Spinal cord (tissue), 9 donors: ENCODE measurements at regions not wholly inside any gene's neighbourhood (a gene's known extent, or its start where the extent isn't known, plus 50 kb on each side); places are given as distances from the start of the nearest gene placed in this dataset.

Experiments
- DNase-seq, 6 donors: peaks; one replicate each; pipeline versions ENCODE4 v3.0.0 to v3.0.0-alpha.2; 2013 to 2015; ENCODE audit warnings: low spot score in 6 of 6, low read depth in 4 of 6
- H3K27ac ChIP-seq: one replicate; pipeline ENCODE4 v1.5.1; 2013; ENCODE audit warnings: low read depth, low read length, control low read depth
- H3K27me3 ChIP-seq: one replicate; pipeline ENCODE4 v1.6.1; 2013; ENCODE audit warnings: low read length; ENCODE audit not compliant: control insufficient read depth, insufficient read depth
- H3K36me3 ChIP-seq: one replicate; pipeline ENCODE4 v1.6.1; 2013; ENCODE audit warnings: low read length; ENCODE audit not compliant: control insufficient read depth, insufficient read depth
- H3K4me1 ChIP-seq: one replicate; pipeline ENCODE4 v1.6.1; 2013; ENCODE audit warnings: low read length; ENCODE audit not compliant: control insufficient read depth, insufficient read depth
- H3K4me3 ChIP-seq: one replicate; pipeline ENCODE4 v1.5.1; 2013; ENCODE audit warnings: low read depth, low read length, control low read depth
- H3K9me3 ChIP-seq: one replicate; pipeline ENCODE4 v1.6.1; 2013; ENCODE audit warnings: low read length; ENCODE audit not compliant: control insufficient read depth, insufficient read depth
- WGBS: methylation state at CpG from one replicate; pipeline ENCODE4 v1.1.5; 2013; ENCODE audit warnings: missing lambda C conversion rate; ENCODE audit not compliant: insufficient coverage; 5-methylcytosine and 5-hydroxymethylcytosine counted together
- donor health status: healthy.

DNA sequence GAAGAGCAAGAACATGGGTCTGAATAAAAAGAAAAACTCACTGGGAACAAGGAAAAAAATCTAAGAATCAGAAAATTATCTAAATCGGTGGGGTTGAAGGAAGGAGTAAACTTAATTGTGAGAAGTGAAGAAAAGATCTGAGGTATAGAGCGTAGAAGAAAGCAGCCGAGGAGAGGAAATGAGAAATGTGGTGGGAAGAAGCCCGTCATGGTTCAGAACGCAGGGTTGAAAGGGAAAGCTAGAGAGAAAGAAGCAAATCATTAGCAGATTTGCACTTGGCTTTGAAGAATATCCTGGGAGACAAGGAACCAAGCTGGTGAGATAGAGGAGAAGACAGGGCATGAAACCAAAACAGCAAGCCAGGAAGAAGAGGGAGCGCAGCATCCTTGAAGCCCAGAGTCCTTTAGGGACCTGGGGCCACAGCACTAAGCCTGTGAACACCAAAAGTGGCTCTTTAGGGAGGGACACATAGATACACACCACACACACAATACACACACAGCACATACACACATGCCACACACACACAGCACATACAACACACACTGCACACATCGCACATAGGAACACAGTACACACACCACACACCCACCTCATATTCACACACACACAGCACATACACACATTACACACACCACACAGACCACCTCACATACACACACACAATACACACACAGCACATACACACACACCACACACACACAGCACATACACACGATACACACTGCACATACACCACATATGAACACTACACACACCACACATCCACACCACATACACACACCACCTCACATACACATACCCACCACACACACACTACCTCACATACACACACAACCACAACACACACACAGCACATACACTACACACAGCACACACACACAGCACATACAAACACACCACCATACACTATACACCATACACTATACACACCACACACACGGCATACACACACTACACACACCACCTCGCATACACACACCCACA is 274.6 kb downstream of the ETAA1 start:
- no peak for DNase-seq
- Histone ChIP-seq H3K9me3 (no peaks in the 10 kb centered on the region), H3K36me3 (no peaks in the 10 kb centered on the region), H3K4me3 (no peak overlapping the region), H3K4me1 (no peaks in the 10 kb centered on the region), H3K27me3 (no peaks in the 10 kb centered on the region), H3K27ac (no peak overlapping the region)
- WGBS = 90% methylated on average over 9 of the region's 10 CpGs

DNA sequence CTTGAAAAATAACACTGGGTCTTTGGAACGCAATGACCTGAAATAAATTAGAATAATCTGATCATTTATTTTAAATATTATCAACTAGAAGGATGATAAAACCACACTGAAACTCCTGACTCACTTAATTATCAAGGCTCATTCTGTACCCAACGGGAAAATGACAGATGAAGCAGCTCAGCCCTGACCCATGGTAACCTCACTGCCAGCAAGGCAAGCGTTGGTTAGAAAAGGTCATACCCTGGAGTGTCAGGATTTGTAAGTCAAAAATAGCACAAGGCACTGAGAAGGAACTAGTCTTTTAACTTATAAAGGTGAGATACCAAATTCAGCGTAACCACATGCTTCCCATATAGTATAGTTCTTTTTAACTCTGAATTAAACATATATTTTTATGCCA is 277.5 kb downstream of the ETAA1 start:
- H3K4me3 ChIP-seq = no peak overlapping the region
- no peaks in the 10 kb centered on the region for H3K4me1 ChIP-seq
- no peaks in the 10 kb centered on the region for H3K36me3 ChIP-seq
- 78% methylated on average over 2 of the region's 4 CpGs for WGBS
- no peaks in the 10 kb centered on the region for H3K27me3 ChIP-seq
- DNase-seq = no peak
- H3K27ac ChIP-seq = no peak overlapping the region
- H3K9me3 ChIP-seq = no peaks in the 10 kb centered on the region

DNA sequence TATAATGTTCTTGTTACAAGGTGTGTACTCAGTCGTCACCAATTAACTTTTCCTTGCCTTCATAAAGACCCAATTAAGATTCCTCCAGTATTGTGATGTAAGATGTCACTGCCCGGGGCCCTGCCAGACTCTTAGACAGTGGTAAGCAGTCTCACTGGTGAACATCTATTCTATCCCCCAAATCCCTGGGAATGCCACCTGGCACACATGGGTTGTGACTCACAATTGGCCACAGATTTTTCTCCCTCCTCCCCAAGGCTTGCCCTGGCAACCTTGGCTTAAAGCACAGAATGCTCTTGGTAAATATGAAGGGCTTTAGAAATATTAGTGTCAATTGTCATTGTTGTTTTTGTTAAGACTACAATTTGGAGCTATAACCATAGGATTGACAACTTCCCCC is 287.9 kb downstream of the ETAA1 start:
- no peaks in the 10 kb centered on the region for H3K36me3 ChIP-seq
- peak in 1 of 6 donors; percentile 10 for DNase-seq
- WGBS = 67% methylated on average over 1 of the region's 2 CpGs

DNA sequence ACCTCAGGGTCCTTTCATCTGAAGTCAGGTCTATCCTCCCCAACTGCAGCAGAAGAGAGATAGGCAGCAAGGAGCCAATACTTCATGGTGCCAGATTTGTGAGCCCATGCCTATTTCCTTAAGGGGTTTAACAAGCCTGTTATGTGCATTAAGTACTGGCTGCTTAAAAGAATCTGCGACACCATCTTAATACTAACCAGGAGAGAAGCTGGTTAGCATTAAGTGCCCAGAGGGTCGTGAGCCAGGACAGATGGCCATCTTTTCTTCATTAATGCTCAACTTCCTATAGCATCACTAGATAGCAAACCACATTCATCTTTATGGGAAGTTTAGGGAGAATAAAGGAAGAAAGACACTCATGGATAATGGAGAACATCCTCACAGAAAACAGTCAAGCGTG is 289.1 kb downstream of the ETAA1 start:
- no peak for DNase-seq
- no peak overlapping the region for H3K4me3 ChIP-seq
- WGBS = no CpG with 5 or more reads among the region's 3 CpGs
- H3K9me3 ChIP-seq = no peaks in the 10 kb centered on the region
- no peaks in the 10 kb centered on the region for H3K4me1 ChIP-seq
- H3K27ac ChIP-seq = no peak overlapping the region
- H3K36me3 ChIP-seq = no peaks in the 10 kb centered on the region
- no peaks in the 10 kb centered on the region for H3K27me3 ChIP-seq

More for the DNA sequence above, 287.9 kb downstream of the ETAA1 start:
- H3K9me3 ChIP-seq = no peaks in the 10 kb centered on the region
- no peak overlapping the region for H3K4me3 ChIP-seq
- H3K27me3 ChIP-seq = no peaks in the 10 kb centered on the region
- H3K27ac ChIP-seq = no peak overlapping the region
- no peaks in the 10 kb centered on the region for H3K4me1 ChIP-seq

DNA sequence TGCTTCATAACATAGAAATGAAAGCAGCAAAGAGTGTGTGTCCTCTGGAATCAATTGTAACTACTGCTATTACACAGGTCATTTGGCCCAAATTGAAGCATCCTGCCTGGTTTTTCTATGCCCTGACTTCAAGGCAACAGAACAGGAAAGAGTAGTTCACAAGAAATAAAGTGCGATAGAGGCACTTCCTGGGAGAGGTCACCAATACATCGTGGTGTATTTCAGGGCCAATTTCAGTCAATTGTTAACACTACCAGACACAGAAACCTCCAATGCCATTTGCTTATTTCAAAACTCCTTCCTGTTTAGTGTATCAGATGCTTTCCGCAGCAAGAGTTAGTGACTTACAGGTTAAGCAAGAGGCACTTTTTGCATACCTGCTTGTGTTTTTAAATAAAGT is 292.1 kb downstream of the ETAA1 start:
- H3K27me3 ChIP-seq = no peaks in the 10 kb centered on the region
- no peak overlapping the region for H3K27ac ChIP-seq
- H3K9me3 ChIP-seq = no peaks in the 10 kb centered on the region
- WGBS = 58% methylated on average over 2 of the region's 3 CpGs
- peak in 1 of 6 donors; percentile 35 for DNase-seq
- no peak overlapping the region for H3K4me3 ChIP-seq
- no peaks in the 10 kb centered on the region for H3K36me3 ChIP-seq
- no peaks in the 10 kb centered on the region for H3K4me1 ChIP-seq

DNA sequence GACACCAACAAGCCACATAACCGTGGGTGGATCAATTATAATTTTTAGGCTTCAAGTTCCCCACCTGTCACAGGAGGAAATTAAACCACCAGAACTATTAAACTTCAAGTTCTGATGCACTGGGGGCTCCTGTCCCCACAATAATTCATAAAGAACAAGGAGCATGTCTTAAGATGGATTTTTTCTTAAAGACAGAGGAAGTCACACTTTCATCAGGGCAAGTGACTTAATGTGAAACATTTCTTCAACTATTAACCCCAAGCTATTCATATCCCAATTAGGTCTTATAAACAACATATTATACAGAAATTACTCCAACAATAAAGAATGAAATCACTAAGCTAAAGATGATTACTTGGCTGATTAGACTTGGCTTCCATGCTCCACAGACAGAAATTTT is 292.5 kb downstream of the ETAA1 start:
- WGBS = no CpG with 5 or more reads among the region's 1 CpG
- no peak for DNase-seq
- Histone ChIP-seq H3K27me3 (no peaks in the 10 kb centered on the region), H3K9me3 (no peaks in the 10 kb centered on the region), H3K27ac (no peak overlapping the region), H3K36me3 (no peaks in the 10 kb centered on the region), H3K4me1 (no peaks in the 10 kb centered on the region), H3K4me3 (no peak overlapping the region)

DNA sequence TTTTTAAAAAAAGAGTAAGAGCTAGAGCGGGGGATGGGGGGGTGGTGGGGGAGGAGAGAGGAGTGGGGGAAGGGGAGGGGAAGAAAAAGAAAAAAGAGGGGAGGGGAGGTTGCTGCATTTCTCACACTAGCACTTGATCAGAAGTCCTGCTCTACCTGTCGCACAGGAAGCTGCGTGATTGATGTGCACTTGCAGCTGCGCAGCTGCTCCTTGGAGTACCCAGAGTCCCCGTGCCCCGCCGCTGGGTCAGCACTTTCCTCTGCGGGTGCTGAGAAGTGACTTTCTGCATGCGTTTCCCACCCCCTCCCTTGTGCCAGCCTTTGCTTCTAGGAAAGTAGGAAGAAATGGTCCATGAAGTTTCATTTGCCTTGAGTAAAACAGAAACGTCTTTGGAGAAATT is 297.3 kb downstream of the ETAA1 start:
- 47% methylated on average over 4 of the region's 10 CpGs for WGBS
- H3K4me1 ChIP-seq = no peaks in the 10 kb centered on the region
- no peak overlapping the region for H3K27ac ChIP-seq
- H3K4me3 ChIP-seq = no peak overlapping the region
- H3K9me3 ChIP-seq = no peaks in the 10 kb centered on the region
- no peaks in the 10 kb centered on the region for H3K36me3 ChIP-seq
- DNase-seq = peak in 1 of 6 donors; percentile 73
- H3K27me3 ChIP-seq = no peaks in the 10 kb centered on the region

DNA sequence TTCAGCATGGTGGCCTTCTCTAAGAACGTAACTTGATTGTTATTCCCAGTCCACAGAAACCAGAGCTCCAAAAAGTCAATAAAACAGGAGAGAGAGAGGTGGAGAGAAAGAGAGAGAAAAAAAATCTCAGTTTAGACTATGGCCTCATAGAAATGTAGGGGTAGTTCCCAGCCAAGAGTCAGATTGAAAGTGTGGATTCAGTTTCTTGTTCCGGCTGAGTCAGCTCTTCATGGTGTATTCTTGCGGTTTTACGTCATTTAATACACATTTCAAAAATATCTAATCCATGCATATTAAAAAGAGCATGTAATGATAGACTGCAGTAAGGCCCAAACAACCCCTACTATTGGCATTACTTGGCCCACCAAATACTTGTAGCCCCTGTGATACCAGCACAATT is 303.9 kb downstream of the ETAA1 start:
- DNase-seq = no peak
- Histone ChIP-seq H3K9me3 (no peaks in the 10 kb centered on the region), H3K4me3 (no peak overlapping the region), H3K36me3 (no peaks in the 10 kb centered on the region), H3K27ac (no peak overlapping the region), H3K27me3 (no peaks in the 10 kb centered on the region), H3K4me1 (no peaks in the 10 kb centered on the region)
- WGBS = no CpG with 5 or more reads among the region's 4 CpGs

DNA sequence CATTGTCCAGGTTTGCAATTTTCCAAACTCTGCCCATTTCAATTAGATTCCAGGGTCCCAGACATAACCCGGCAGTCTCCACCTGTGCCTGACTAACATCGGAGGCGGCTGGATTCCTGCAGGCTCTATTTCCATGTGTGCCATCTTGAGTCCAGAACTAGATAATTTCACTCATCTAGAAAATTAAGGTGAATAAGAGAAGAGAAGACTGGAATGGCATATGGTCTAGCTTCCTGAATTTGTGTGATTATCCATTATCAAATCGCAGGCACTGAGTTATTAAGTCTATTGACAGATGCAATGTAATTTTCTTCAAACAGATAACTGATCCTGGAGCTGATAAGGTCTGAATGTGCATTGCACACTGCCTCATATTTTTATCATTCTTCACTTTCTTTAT is 305.2 kb downstream of the ETAA1 start:
- Histone ChIP-seq H3K9me3 (no peaks in the 10 kb centered on the region), H3K4me3 (no peak overlapping the region), H3K4me1 (no peaks in the 10 kb centered on the region), H3K36me3 (no peaks in the 10 kb centered on the region), H3K27ac (no peak overlapping the region), H3K27me3 (no peaks in the 10 kb centered on the region)
- DNase-seq = no peak
- no CpG with 5 or more reads among the region's 4 CpGs for WGBS

DNA sequence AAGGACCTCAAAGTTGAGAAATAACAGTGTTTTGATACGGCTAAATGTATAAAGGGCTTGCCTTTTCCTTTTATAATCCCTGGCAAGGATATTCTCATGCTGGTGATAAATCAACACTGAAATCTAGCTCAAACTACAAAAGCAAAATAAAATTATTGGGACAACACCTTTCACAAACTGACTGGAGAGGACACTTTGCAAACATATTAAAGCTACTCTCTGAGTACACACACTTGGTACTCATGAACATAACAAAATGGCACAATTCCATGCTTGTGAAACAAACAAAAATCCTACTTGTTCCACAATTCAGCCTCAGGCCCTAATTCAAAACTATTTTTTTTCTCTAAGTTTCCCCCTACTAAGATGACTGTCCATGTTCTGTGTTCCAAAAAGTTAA is 305.8 kb downstream of the ETAA1 start:
- no peaks in the 10 kb centered on the region for H3K9me3 ChIP-seq
- DNase-seq = no peak
- no peak overlapping the region for H3K4me3 ChIP-seq
- no CpG with 5 or more reads among the region's 1 CpG for WGBS
- no peaks in the 10 kb centered on the region for H3K36me3 ChIP-seq
- no peaks in the 10 kb centered on the region for H3K27me3 ChIP-seq
- no peaks in the 10 kb centered on the region for H3K4me1 ChIP-seq
- no peak overlapping the region for H3K27ac ChIP-seq
